ENCODE measurements at regions not wholly inside any gene's neighbourhood (a gene's known extent, or its start where the extent isn't known, plus 50 kb on each side); places are given as distances from the start of the nearest gene placed in this dataset.

- TF ChIP-seq, protein P1, sequence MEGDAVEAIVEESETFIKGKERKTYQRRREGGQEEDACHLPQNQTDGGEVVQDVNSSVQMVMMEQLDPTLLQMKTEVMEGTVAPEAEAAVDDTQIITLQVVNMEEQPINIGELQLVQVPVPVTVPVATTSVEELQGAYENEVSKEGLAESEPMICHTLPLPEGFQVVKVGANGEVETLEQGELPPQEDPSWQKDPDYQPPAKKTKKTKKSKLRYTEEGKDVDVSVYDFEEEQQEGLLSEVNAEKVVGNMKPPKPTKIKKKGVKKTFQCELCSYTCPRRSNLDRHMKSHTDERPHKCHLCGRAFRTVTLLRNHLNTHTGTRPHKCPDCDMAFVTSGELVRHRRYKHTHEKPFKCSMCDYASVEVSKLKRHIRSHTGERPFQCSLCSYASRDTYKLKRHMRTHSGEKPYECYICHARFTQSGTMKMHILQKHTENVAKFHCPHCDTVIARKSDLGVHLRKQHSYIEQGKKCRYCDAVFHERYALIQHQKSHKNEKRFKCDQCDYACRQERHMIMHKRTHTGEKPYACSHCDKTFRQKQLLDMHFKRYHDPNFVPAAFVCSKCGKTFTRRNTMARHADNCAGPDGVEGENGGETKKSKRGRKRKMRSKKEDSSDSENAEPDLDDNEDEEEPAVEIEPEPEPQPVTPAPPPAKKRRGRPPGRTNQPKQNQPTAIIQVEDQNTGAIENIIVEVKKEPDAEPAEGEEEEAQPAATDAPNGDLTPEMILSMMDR (IDR thresholded peaks at IDR 0.05; ENCODE audit: control extremely low read depth in 1 of 3, insufficient read depth in 1 of 3, low read depth in 1 of 3, low read length in 3 of 3): no peak
- TF ChIP-seq TBP (IDR thresholded peaks at IDR 0.05; ENCODE audit: low read depth, low read length) (no peak), SP1 (IDR thresholded peaks at IDR 0.05; ENCODE audit: low read depth, low read length) (no peak), POLR2A (IDR thresholded peaks at IDR 0.05; ENCODE audit: control extremely low read depth in 1 of 2, low read depth in 2 of 2, low read length in 2 of 2) (no peak), NRF1 (IDR thresholded peaks at IDR 0.05; ENCODE audit: low read depth, low read length) (no peak), TCF12 (IDR thresholded peaks at IDR 0.05; ENCODE audit: low read depth, low read length) (no peak), KDM1A (IDR thresholded peaks at IDR 0.05; ENCODE audit: borderline replicate concordance, low read length) (no peak), TAF1 (IDR thresholded peaks at IDR 0.05; ENCODE audit: low read depth, low read length) (no peak), POLR2AphosphoS5 (IDR thresholded peaks at IDR 0.05; ENCODE audit: low read depth, low read length) (no peak), EP300 (IDR thresholded peaks at IDR 0.05; ENCODE audit: borderline replicate concordance in 1 of 2, low read depth in 2 of 2, low read length in 2 of 2) (no peak), BRCA1 (IDR thresholded peaks at IDR 0.05; ENCODE audit: low read depth, low read length) (no peak)
- TF ChIP-seq, protein P2, sequence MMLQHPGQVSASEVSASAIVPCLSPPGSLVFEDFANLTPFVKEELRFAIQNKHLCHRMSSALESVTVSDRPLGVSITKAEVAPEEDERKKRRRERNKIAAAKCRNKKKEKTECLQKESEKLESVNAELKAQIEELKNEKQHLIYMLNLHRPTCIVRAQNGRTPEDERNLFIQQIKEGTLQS (IDR thresholded peaks at IDR 0.05; ENCODE audit: insufficient read depth, low read depth, low read length): no peak
- TF ChIP-seq, protein P3, sequence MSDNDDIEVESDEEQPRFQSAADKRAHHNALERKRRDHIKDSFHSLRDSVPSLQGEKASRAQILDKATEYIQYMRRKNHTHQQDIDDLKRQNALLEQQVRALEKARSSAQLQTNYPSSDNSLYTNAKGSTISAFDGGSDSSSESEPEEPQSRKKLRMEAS (IDR thresholded peaks at IDR 0.05): no peak
These were observed 464.5 kb upstream of the RGMB start for GRCh38 chr5:98308960-98309359.

Measured in H1 (cell line).